ENCODE measurements at regions not wholly inside any gene's neighbourhood (a gene's known extent, or its start where the extent isn't known, plus 50 kb on each side); places are given as distances from the start of the nearest gene placed in this dataset.

GRCh38 chr14:104290756-104291122 lies 152.4 kb downstream of the KIF26A start (continued):
- TF ChIP-seq CDX4 (CRISPR knock-in tag; IDR thresholded peaks at IDR 0.05; ENCODE audit: borderline replicate concordance) (no peak), RORB (CRISPR knock-in tag; IDR thresholded peaks at IDR 0.05) (no peak), EMX1 (CRISPR knock-in tag; IDR thresholded peaks at IDR 0.05) (no peak), HMGA2 (CRISPR knock-in tag; IDR thresholded peaks at IDR 0.05) (no peak), ZNF416 (CRISPR knock-in tag; IDR thresholded peaks at IDR 0.05) (no peak)
- TF ChIP-seq, protein P1, sequence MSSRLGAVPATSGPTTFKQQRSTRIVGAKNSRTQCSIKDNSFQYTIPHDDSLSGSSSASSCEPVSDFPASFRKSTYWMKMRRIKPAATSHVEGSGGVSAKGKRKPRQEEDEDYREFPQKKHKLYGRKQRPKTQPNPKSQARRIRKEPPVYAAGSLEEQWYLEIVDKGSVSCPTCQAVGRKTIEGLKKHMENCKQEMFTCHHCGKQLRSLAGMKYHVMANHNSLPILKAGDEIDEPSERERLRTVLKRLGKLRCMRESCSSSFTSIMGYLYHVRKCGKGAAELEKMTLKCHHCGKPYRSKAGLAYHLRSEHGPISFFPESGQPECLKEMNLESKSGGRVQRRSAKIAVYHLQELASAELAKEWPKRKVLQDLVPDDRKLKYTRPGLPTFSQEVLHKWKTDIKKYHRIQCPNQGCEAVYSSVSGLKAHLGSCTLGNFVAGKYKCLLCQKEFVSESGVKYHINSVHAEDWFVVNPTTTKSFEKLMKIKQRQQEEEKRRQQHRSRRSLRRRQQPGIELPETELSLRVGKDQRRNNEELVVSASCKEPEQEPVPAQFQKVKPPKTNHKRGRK (CRISPR knock-in tag; IDR thresholded peaks at IDR 0.05; ENCODE audit: borderline replicate concordance): no peak
- TF ChIP-seq, protein P2, sequence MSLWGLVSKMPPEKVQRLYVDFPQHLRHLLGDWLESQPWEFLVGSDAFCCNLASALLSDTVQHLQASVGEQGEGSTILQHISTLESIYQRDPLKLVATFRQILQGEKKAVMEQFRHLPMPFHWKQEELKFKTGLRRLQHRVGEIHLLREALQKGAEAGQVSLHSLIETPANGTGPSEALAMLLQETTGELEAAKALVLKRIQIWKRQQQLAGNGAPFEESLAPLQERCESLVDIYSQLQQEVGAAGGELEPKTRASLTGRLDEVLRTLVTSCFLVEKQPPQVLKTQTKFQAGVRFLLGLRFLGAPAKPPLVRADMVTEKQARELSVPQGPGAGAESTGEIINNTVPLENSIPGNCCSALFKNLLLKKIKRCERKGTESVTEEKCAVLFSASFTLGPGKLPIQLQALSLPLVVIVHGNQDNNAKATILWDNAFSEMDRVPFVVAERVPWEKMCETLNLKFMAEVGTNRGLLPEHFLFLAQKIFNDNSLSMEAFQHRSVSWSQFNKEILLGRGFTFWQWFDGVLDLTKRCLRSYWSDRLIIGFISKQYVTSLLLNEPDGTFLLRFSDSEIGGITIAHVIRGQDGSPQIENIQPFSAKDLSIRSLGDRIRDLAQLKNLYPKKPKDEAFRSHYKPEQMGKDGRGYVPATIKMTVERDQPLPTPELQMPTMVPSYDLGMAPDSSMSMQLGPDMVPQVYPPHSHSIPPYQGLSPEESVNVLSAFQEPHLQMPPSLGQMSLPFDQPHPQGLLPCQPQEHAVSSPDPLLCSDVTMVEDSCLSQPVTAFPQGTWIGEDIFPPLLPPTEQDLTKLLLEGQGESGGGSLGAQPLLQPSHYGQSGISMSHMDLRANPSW (CRISPR knock-in tag; conservative IDR thresholded peaks at IDR 0.05; ENCODE audit: low read depth): no peak

- no peaks in the 10 kb centered on the region; the same call in 1 of the 2 replicates for H3K27me3 Mint-ChIP-seq (ENCODE audit: low read depth)
- H3K4me1 Mint-ChIP-seq: peaks cover 52% of the 10 kb centered on the region
- H3K36me3 Mint-ChIP-seq: no peaks in the 10 kb centered on the region
- no peak overlapping the region for H3K4me3 Mint-ChIP-seq
- POLR2A ChIA-PET: interaction anchor here (0.6 kb wide), 1 partner anchor 247 kb away, joined by 6 read pairs; no protein-coding TSS in a partner anchor
- H3K9me3 Mint-ChIP-seq: peaks cover 12% of the 10 kb centered on the region
- DNase-seq (ENCODE audit: low spot score) (peak; percentile 69), ATAC-seq (peak; percentile 71)
- CTCF ChIA-PET: interaction anchor here (0.6 to 2.0 kb wide), 8 partner anchors 23 to 411 kb away, joined by 3 to 5 read pairs (median 4); no protein-coding TSS in a partner anchor
- peak overlapping the region; percentile 68; the same call in 1 of the 2 replicates for H3K27ac Mint-ChIP-seq
- TF ChIP-seq ZNF423 (CRISPR knock-in tag; IDR thresholded peaks at IDR 0.05): peak; percentile 98
- peak; percentile 40 for TF ChIP-seq ETV6 (CRISPR knock-in tag; IDR thresholded peaks at IDR 0.05)
- peak; percentile 50; the same call in 1 of the 2 replicates for TF ChIP-seq E2F5 (CRISPR knock-in tag; IDR thresholded peaks at IDR 0.05)
- TF ChIP-seq FOXP1 (CRISPR knock-in tag; IDR thresholded peaks at IDR 0.05; ENCODE audit: borderline replicate concordance): peak; percentile 73; the same call in 1 of the 2 replicates
- peak; percentile 71; the same call in 1 of the 2 replicates for TF ChIP-seq FOXP4 (CRISPR knock-in tag; IDR thresholded peaks at IDR 0.05)
- TF ChIP-seq MYBL2 (CRISPR knock-in tag; IDR thresholded peaks at IDR 0.05): peak; percentile 53; the same call in 1 of the 2 replicates
- TF ChIP-seq IRF2 (CRISPR knock-in tag; IDR thresholded peaks at IDR 0.05; ENCODE audit: borderline replicate concordance, low read depth): no peak
- TF ChIP-seq FOXK1 (CRISPR knock-in tag; IDR thresholded peaks at IDR 0.05): 0 out of 2 replicates have a peak, but pooled peaks have one; percentile 66
- TF ChIP-seq PRRX2 (CRISPR knock-in tag; IDR thresholded peaks at IDR 0.05): 0 out of 2 replicates have a peak, but pooled peaks have one; percentile 21
- TF ChIP-seq ATF6 (CRISPR knock-in tag; IDR thresholded peaks at IDR 0.05): no peak
- no peak; the same call in 1 of the 2 replicates for TF ChIP-seq ARID4B (CRISPR knock-in tag; IDR thresholded peaks at IDR 0.05; ENCODE audit: borderline replicate concordance)
Measured at GRCh38 chr14:104291123-104292000, 153.0 kb downstream of the KIF26A start.

Data from WTC11 (cell line).